ENCODE measurements at regions not wholly inside any gene's neighbourhood (a gene's known extent, or its start where the extent isn't known, plus 50 kb on each side); places are given as distances from the start of the nearest gene placed in this dataset.

- TF ChIP-seq CTCF (IDR thresholded peaks at IDR 0.05): no peak
- TF ChIP-seq POLR2A (IDR thresholded peaks at IDR 0.05): no peak
Measured at GRCh38 chr3:25284249-25284648, 143.8 kb upstream of the RARB start.
